ENCODE measurements at regions not wholly inside any gene's neighbourhood (a gene's known extent, or its start where the extent isn't known, plus 50 kb on each side); places are given as distances from the start of the nearest gene placed in this dataset.

DNA sequence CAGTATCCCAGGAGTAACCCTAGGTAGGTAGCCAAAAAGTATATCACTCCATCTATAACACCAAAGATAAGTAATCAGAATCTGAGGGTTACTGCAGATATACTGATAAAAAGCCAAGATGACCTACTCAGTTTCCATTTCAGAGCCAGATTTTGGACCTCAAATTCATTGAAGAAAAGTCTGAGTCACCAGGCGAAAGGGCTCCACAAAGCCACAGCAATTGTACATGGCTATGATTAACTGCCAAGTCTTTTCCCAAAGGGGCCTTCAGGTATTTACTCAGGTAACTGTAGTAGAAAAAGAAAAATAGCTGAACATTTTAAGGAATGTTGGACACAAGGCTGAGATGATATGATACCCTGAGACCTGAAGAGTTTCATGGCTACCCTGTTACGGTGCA lies 75.6 kb upstream of the KCNH7 start:
- DNase-seq (ENCODE audit: low read depth), result no peak
- TF ChIP-seq, protein P1, sequence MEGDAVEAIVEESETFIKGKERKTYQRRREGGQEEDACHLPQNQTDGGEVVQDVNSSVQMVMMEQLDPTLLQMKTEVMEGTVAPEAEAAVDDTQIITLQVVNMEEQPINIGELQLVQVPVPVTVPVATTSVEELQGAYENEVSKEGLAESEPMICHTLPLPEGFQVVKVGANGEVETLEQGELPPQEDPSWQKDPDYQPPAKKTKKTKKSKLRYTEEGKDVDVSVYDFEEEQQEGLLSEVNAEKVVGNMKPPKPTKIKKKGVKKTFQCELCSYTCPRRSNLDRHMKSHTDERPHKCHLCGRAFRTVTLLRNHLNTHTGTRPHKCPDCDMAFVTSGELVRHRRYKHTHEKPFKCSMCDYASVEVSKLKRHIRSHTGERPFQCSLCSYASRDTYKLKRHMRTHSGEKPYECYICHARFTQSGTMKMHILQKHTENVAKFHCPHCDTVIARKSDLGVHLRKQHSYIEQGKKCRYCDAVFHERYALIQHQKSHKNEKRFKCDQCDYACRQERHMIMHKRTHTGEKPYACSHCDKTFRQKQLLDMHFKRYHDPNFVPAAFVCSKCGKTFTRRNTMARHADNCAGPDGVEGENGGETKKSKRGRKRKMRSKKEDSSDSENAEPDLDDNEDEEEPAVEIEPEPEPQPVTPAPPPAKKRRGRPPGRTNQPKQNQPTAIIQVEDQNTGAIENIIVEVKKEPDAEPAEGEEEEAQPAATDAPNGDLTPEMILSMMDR (conservative IDR thresholded peaks at IDR 0.05; ENCODE audit: control insufficient read depth, insufficient read depth, low read depth, low read length), result no peak
- H3K4me3 ChIP-seq (ENCODE audit: control insufficient read depth, low read depth, low read length), result no peak overlapping the region

DNA sequence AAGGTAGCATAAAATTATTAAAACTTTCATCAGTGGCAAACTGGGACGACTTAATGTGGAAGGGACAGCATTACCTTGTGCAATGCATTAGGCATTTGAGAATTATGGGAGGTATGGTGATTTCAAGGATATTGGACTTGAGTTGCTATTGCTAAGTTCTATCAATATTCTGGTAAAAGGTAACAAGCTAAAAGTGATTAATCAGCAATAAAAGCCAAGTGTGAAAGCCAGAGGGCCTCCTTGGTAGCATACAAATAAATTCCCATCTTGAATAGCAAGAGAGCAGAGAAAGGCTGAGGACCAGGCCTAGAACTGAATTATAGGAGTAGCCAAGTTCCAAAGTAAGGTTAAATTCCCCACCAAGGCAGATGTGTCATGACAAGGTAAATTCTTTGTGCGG lies 74.2 kb upstream of the KCNH7 start:
- no peak overlapping the region for H3K4me3 ChIP-seq (ENCODE audit: control insufficient read depth, low read depth, low read length)
- TF ChIP-seq, protein P1 (conservative IDR thresholded peaks at IDR 0.05; ENCODE audit: control insufficient read depth, insufficient read depth, low read depth, low read length), result no peak
- no peak for DNase-seq (ENCODE audit: low read depth)

DNA sequence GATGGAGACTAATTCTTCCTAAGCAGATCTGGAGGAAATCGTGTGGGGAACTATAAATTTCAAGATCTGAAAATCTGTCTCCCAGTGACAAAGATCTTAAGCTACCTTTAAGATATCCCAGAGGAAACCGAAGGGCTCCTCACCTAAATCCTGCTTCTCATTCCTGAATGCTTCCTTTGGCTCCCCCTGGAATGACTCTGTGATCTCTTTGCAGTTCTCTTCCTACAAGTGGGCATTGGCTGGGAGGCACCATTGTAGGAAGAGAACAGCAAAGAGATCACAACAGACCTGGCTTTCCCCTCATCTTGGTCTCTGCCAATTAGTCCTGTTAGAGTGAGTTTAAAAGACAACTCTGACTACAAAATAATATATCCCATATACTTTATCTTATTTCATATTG lies 70.0 kb upstream of the KCNH7 start:
- TF ChIP-seq, protein P1 (conservative IDR thresholded peaks at IDR 0.05; ENCODE audit: control insufficient read depth, insufficient read depth, low read depth, low read length), result no peak
- no peak for DNase-seq (ENCODE audit: low read depth)
- H3K4me3 ChIP-seq (ENCODE audit: control insufficient read depth, low read depth, low read length), result no peak overlapping the region

DNA sequence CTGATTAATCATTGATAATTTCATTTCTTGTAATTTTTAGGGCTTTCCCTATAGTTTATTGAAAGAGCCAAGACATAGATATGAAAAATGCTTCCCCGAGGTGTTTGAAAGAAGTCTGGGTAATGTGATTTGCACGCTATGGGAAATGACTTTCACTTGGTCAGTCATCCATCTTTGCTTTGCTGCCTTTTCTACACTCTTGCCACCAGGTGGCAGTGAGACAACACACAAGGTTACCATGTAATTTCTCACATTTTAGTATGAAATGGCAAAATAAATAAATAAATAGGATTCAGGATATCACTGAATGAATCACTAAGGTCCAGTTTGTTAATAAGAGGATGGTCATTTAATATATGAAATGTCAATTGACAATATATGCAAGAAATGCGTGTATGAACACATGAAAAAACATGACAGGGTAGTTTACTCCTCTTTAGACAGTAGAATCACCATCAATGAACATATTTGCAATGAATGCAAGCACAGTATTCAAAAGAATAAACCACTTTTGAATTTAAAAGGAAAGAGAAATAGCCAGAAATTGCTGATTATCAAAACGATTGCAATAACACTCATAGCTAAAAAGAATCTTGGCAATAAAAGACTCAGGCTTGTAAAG lies 52.2 kb upstream of the KCNH7 start:
- no peak overlapping the region for H3K4me3 ChIP-seq (ENCODE audit: control insufficient read depth, low read depth, low read length)
- peak; percentile 67 for DNase-seq (ENCODE audit: low read depth)
- TF ChIP-seq, protein P1 (conservative IDR thresholded peaks at IDR 0.05; ENCODE audit: control insufficient read depth, insufficient read depth, low read depth, low read length), result peak; percentile 87

DNA sequence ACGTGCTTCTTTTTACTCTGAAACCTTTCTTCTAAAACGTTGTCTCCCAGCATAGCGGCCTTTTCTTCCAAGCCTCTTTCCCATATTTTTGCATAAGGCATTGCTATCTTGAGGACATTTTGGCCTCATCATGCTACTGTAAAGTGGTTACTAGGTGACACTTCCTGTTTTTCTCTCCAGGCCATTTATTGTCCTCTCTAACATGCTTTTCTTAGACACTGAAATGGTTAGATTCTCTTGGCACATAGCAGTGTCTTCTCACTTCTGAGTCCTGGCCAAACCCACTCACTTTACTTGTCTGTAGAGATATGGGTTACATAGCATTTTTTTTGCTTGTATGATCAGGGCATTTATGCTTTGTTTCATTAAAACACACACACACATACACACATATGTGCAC lies 50.1 kb upstream of the KCNH7 start:
- TF ChIP-seq, protein P1 (conservative IDR thresholded peaks at IDR 0.05; ENCODE audit: control insufficient read depth, insufficient read depth, low read depth, low read length), result no peak
- no peak for DNase-seq (ENCODE audit: low read depth)
- no peak overlapping the region for H3K4me3 ChIP-seq (ENCODE audit: control insufficient read depth, low read depth, low read length)

Measured in fibroblast of mammary gland (primary cell).